ENCODE measurements at regions not wholly inside any gene's neighbourhood (a gene's known extent, or its start where the extent isn't known, plus 50 kb on each side); places are given as distances from the start of the nearest gene placed in this dataset.

GRCh38 chr11:128336203-128336602, 251.2 kb downstream of the ETS1 start (continued):
- TF ChIP-seq BCL11A (IDR thresholded peaks at IDR 0.05; ENCODE audit: low read depth, low read length) (no peak), IRF4 (IDR thresholded peaks at IDR 0.05; ENCODE audit: low read depth, low read length) (no peak), ZSCAN29 (IDR thresholded peaks at IDR 0.05) (no peak), BCLAF1 (IDR thresholded peaks at IDR 0.05) (no peak), NBN (IDR thresholded peaks at IDR 0.05) (no peak), HDAC6 (IDR thresholded peaks at IDR 0.05; ENCODE audit: unreplicated experiment) (no peak)

GRCh38 chr11:128335729-128336128, 251.6 kb downstream of the ETS1 start:
- Histone ChIP-seq H3K9ac (ENCODE audit: control insufficient read depth, insufficient read depth, low read length) (no peak overlapping the region), H4K20me1 (ENCODE audit: control insufficient read depth, insufficient read depth) (no peaks in the 10 kb centered on the region), H3K9me3 (replicated peaks; ENCODE audit: control insufficient read depth, insufficient read depth, low read length) (no peaks in the 10 kb centered on the region), H3K27ac (ENCODE audit: control insufficient read depth, insufficient read depth) (no peak overlapping the region), H3K36me3 (ENCODE audit: control insufficient read depth in 2 of 2, insufficient read depth in 2 of 2, low read length in 1 of 2) (no peaks in the 10 kb centered on the region), H2AFZ (ENCODE audit: control insufficient read depth, low read depth, low read length) (no peak overlapping the region), H3K4me1 (ENCODE audit: control insufficient read depth, insufficient read depth, low read length) (no peaks in the 10 kb centered on the region), H3K27me3 (replicated peaks in 1 of 2; ENCODE audit: control insufficient read depth in 2 of 2, insufficient read depth in 2 of 2, low read length in 1 of 2) (no peaks in the 10 kb centered on the region), H3K4me3 (no peak overlapping the region), H3K79me2 (ENCODE audit: control insufficient read depth, insufficient read depth, low read length) (no peaks in the 10 kb centered on the region), H3K4me2 (ENCODE audit: control insufficient read depth, insufficient read depth) (no peak overlapping the region)
- FAIRE-seq (no peak), DNase-seq (ENCODE audit: low read depth, low spot score) (no peak), ATAC-seq (no peak)
- SMC1A ChIA-PET (ENCODE audit: uncharacterized antibody, unreplicated experiment) = interaction anchor here (1.4 to 1.8 kb wide), 2 partner anchors 12 to 58 kb away, joined by 3 to 5 read pairs; no protein-coding TSS in a partner anchor
- CTCF ChIA-PET = interaction anchor here (0.7 to 1.9 kb wide), 3 partner anchors 8 to 45 kb away, joined by 3 to 4 read pairs (median 3); no protein-coding TSS in a partner anchor
- POLR2A ChIA-PET = interaction anchor here (1.0 kb wide), 1 partner anchor 76 kb away, joined by 3 read pairs; no protein-coding TSS in a partner anchor
- WGBS (ENCODE audit: insufficient coverage, insufficient replicate concordance, low lambda C conversion rate, missing lambda C conversion rate) = 71% methylated on average over 10 of the region's 10 CpGs
- no TSS peak for BruUV-seq (replicated peaks)
- RAD21 ChIA-PET (ENCODE audit: unreplicated experiment) = no interaction called here
- in situ Hi-C loops (cut with MboI) = no loop called here
- intact Hi-C loops (cut with micrococcal nuclease; ENCODE audit: unreplicated experiment) = no loop called here
- TF ChIP-seq IKZF2 (IDR thresholded peaks at IDR 0.05) (no peak), EP300 (IDR thresholded peaks at IDR 0.05; ENCODE audit: borderline replicate concordance in 1 of 2, control insufficient read depth in 1 of 2, low read depth in 2 of 2, low read length in 2 of 2) (no peak), NBN (IDR thresholded peaks at IDR 0.05) (no peak), NFXL1 (IDR thresholded peaks at IDR 0.05; ENCODE audit: borderline replicate concordance) (no peak), YY1 (IDR thresholded peaks at IDR 0.05; ENCODE audit: low read depth, low read length) (no peak), CHD4 (IDR thresholded peaks at IDR 0.05) (no peak), POU2F2 (IDR thresholded peaks at IDR 0.05; ENCODE audit: borderline replicate concordance, low read depth, low read length) (no peak), PAX8 (IDR thresholded peaks at IDR 0.05) (no peak), SKIL (IDR thresholded peaks at IDR 0.05; ENCODE audit: low read depth, poor library complexity, severe bottlenecking) (no peak), BMI1 (IDR thresholded peaks at IDR 0.05; ENCODE audit: borderline replicate concordance) (no peak), ZNF687 (IDR thresholded peaks at IDR 0.05) (no peak)

Data from GM12878 (cell line).